ENCODE measurements at regions not wholly inside any gene's neighbourhood (a gene's known extent, or its start where the extent isn't known, plus 50 kb on each side); places are given as distances from the start of the nearest gene placed in this dataset.

- no peak overlapping the region for H3K27ac ChIP-seq (ENCODE audit: low read depth, low read length)
- no peak overlapping the region for H3K4me3 ChIP-seq (ENCODE audit: low read depth in 1 of 2, low read length in 2 of 2)
- H3K36me3 ChIP-seq (ENCODE audit: insufficient read depth, low read length): no peaks in the 10 kb centered on the region
- no peaks in the 10 kb centered on the region for H3K27me3 ChIP-seq (ENCODE audit: control insufficient read depth in 1 of 2, insufficient read depth in 2 of 2, low read length in 2 of 2)
- H3K9me3 ChIP-seq (ENCODE audit: low read length): no peaks in the 10 kb centered on the region
- H3K4me1 ChIP-seq (ENCODE audit: insufficient read depth, low read length): no peaks in the 10 kb centered on the region
- no peak overlapping the region for H3K9ac ChIP-seq (ENCODE audit: low read length)
These were observed 72.4 kb upstream of the KCND3 start for GRCh38 chr1:112061901-112062320.

GRCh38 chr1:112063781-112064728, 74.6 kb upstream of the KCND3 start:
- Histone ChIP-seq H3K27me3 (ENCODE audit: control insufficient read depth in 1 of 2, insufficient read depth in 2 of 2, low read length in 2 of 2) (no peaks in the 10 kb centered on the region), H3K9ac (ENCODE audit: low read length) (no peak overlapping the region), H3K9me3 (ENCODE audit: low read length) (no peaks in the 10 kb centered on the region), H3K4me1 (ENCODE audit: insufficient read depth, low read length) (no peaks in the 10 kb centered on the region), H3K36me3 (ENCODE audit: insufficient read depth, low read length) (no peaks in the 10 kb centered on the region), H3K27ac (ENCODE audit: low read depth, low read length) (no peak overlapping the region), H3K4me3 (ENCODE audit: low read depth in 1 of 2, low read length in 2 of 2) (no peak overlapping the region)

GRCh38 chr1:112067989-112068388, 78.5 kb upstream of the KCND3 start:
- Histone ChIP-seq H3K4me1 (ENCODE audit: insufficient read depth, low read length) (no peaks in the 10 kb centered on the region), H3K27me3 (ENCODE audit: control insufficient read depth in 1 of 2, insufficient read depth in 2 of 2, low read length in 2 of 2) (no peaks in the 10 kb centered on the region), H3K27ac (ENCODE audit: low read depth, low read length) (no peak overlapping the region), H3K9ac (ENCODE audit: low read length) (no peak overlapping the region), H3K4me3 (ENCODE audit: low read depth in 1 of 2, low read length in 2 of 2) (no peak overlapping the region), H3K36me3 (ENCODE audit: insufficient read depth, low read length) (no peaks in the 10 kb centered on the region), H3K9me3 (ENCODE audit: low read length) (no peaks in the 10 kb centered on the region)

GRCh38 chr1:112070677-112071076, 81.2 kb upstream of the KCND3 start:
- H3K9me3 ChIP-seq (ENCODE audit: low read length): no peaks in the 10 kb centered on the region
- no peak overlapping the region for H3K9ac ChIP-seq (ENCODE audit: low read length)
- H3K27ac ChIP-seq (ENCODE audit: low read depth, low read length): no peak overlapping the region
- H3K36me3 ChIP-seq (ENCODE audit: insufficient read depth, low read length): no peaks in the 10 kb centered on the region
- H3K4me1 ChIP-seq (ENCODE audit: insufficient read depth, low read length): no peaks in the 10 kb centered on the region
- no peak overlapping the region for H3K4me3 ChIP-seq (ENCODE audit: low read depth in 1 of 2, low read length in 2 of 2)
- no peaks in the 10 kb centered on the region for H3K27me3 ChIP-seq (ENCODE audit: control insufficient read depth in 1 of 2, insufficient read depth in 2 of 2, low read length in 2 of 2)

- no peak overlapping the region for H3K9ac ChIP-seq (ENCODE audit: low read length)
- H3K36me3 ChIP-seq (ENCODE audit: insufficient read depth, low read length): no peaks in the 10 kb centered on the region
- no peak overlapping the region for H3K27ac ChIP-seq (ENCODE audit: low read depth, low read length)
- H3K4me1 ChIP-seq (ENCODE audit: insufficient read depth, low read length): no peaks in the 10 kb centered on the region
- H3K9me3 ChIP-seq (ENCODE audit: low read length): no peaks in the 10 kb centered on the region
- H3K4me3 ChIP-seq (ENCODE audit: low read depth in 1 of 2, low read length in 2 of 2): no peak overlapping the region
- no peaks in the 10 kb centered on the region for H3K27me3 ChIP-seq (ENCODE audit: control insufficient read depth in 1 of 2, insufficient read depth in 2 of 2, low read length in 2 of 2)
These were observed 85.2 kb upstream of the KCND3 start for GRCh38 chr1:112074711-112075110.

- Histone ChIP-seq H3K27me3 (ENCODE audit: control insufficient read depth in 1 of 2, insufficient read depth in 2 of 2, low read length in 2 of 2) (no peaks in the 10 kb centered on the region), H3K9me3 (ENCODE audit: low read length) (no peaks in the 10 kb centered on the region), H3K27ac (ENCODE audit: low read depth, low read length) (no peak overlapping the region), H3K9ac (ENCODE audit: low read length) (no peak overlapping the region), H3K4me3 (ENCODE audit: low read depth in 1 of 2, low read length in 2 of 2) (no peak overlapping the region), H3K4me1 (ENCODE audit: insufficient read depth, low read length) (no peaks in the 10 kb centered on the region), H3K36me3 (ENCODE audit: insufficient read depth, low read length) (no peaks in the 10 kb centered on the region)
These were observed 86.1 kb upstream of the KCND3 start for GRCh38 chr1:112075566-112075965.

- Histone ChIP-seq H3K9me3 (ENCODE audit: low read length) (no peaks in the 10 kb centered on the region), H3K27me3 (ENCODE audit: control insufficient read depth in 1 of 2, insufficient read depth in 2 of 2, low read length in 2 of 2) (no peaks in the 10 kb centered on the region), H3K4me3 (ENCODE audit: low read depth in 1 of 2, low read length in 2 of 2) (no peak overlapping the region)
These were observed 90.0 kb upstream of the KCND3 start for GRCh38 chr1:112079446-112079845.

GRCh38 chr1:112083487-112083886, 94.0 kb upstream of the KCND3 start:
- H3K27me3 ChIP-seq (ENCODE audit: control insufficient read depth in 1 of 2, insufficient read depth in 2 of 2, low read length in 2 of 2): no peaks in the 10 kb centered on the region
- H3K4me3 ChIP-seq (ENCODE audit: low read depth in 1 of 2, low read length in 2 of 2): no peak overlapping the region
- no peak overlapping the region for H3K9ac ChIP-seq (ENCODE audit: low read length)
- no peaks in the 10 kb centered on the region for H3K9me3 ChIP-seq (ENCODE audit: low read length)
- H3K36me3 ChIP-seq (ENCODE audit: insufficient read depth, low read length): no peaks in the 10 kb centered on the region
- H3K27ac ChIP-seq (ENCODE audit: low read depth, low read length): no peak overlapping the region
- no peaks in the 10 kb centered on the region for H3K4me1 ChIP-seq (ENCODE audit: insufficient read depth, low read length)

More at GRCh38 chr1:112079446-112079845, 90.0 kb upstream of the KCND3 start:
- Histone ChIP-seq H3K9ac (ENCODE audit: low read length) (no peak overlapping the region), H3K36me3 (ENCODE audit: insufficient read depth, low read length) (no peaks in the 10 kb centered on the region), H3K27ac (ENCODE audit: low read depth, low read length) (no peak overlapping the region), H3K4me1 (ENCODE audit: insufficient read depth, low read length) (no peaks in the 10 kb centered on the region)

GRCh38 chr1:112092656-112093371, 103.3 kb upstream of the KCND3 start:
- H3K9me3 ChIP-seq (ENCODE audit: low read length): no peaks in the 10 kb centered on the region
- no peak overlapping the region for H3K27ac ChIP-seq (ENCODE audit: low read depth, low read length)
- no peaks in the 10 kb centered on the region for H3K4me1 ChIP-seq (ENCODE audit: insufficient read depth, low read length)
- H3K4me3 ChIP-seq (ENCODE audit: low read depth in 1 of 2, low read length in 2 of 2): no peak overlapping the region
- no peaks in the 10 kb centered on the region for H3K27me3 ChIP-seq (ENCODE audit: control insufficient read depth in 1 of 2, insufficient read depth in 2 of 2, low read length in 2 of 2)
- H3K36me3 ChIP-seq (ENCODE audit: insufficient read depth, low read length): no peaks in the 10 kb centered on the region
- no peak overlapping the region for H3K9ac ChIP-seq (ENCODE audit: low read length)

GRCh38 chr1:112093372-112093694, 103.9 kb upstream of the KCND3 start:
- Histone ChIP-seq H3K27me3 (ENCODE audit: control insufficient read depth in 1 of 2, insufficient read depth in 2 of 2, low read length in 2 of 2) (no peaks in the 10 kb centered on the region), H3K4me3 (ENCODE audit: low read depth in 1 of 2, low read length in 2 of 2) (no peak overlapping the region), H3K9ac (ENCODE audit: low read length) (no peak overlapping the region), H3K9me3 (ENCODE audit: low read length) (no peaks in the 10 kb centered on the region), H3K4me1 (ENCODE audit: insufficient read depth, low read length) (no peaks in the 10 kb centered on the region), H3K36me3 (ENCODE audit: insufficient read depth, low read length) (no peaks in the 10 kb centered on the region), H3K27ac (ENCODE audit: low read depth, low read length) (no peak overlapping the region)

GRCh38 chr1:112099979-112100378, 110.5 kb upstream of the KCND3 start:
- H3K9me3 ChIP-seq (ENCODE audit: low read length): no peaks in the 10 kb centered on the region
- no peaks in the 10 kb centered on the region for H3K27me3 ChIP-seq (ENCODE audit: control insufficient read depth in 1 of 2, insufficient read depth in 2 of 2, low read length in 2 of 2)
- no peaks in the 10 kb centered on the region for H3K36me3 ChIP-seq (ENCODE audit: insufficient read depth, low read length)
- H3K4me1 ChIP-seq (ENCODE audit: insufficient read depth, low read length): no peaks in the 10 kb centered on the region
- H3K9ac ChIP-seq (ENCODE audit: low read length): no peak overlapping the region
- H3K27ac ChIP-seq (ENCODE audit: low read depth, low read length): no peak overlapping the region
- H3K4me3 ChIP-seq (ENCODE audit: low read depth in 1 of 2, low read length in 2 of 2): no peak overlapping the region

Measured in muscle layer of colon (tissue), 2 donors.